Embryonic facial prominence (tissue), 1 donor: ENCODE measurements at regions not wholly inside any gene's neighbourhood (a gene's known extent, or its start where the extent isn't known, plus 50 kb on each side); places are given as distances from the start of the nearest gene placed in this dataset.
"Not testable (repeated sequence)": the region's sequence is repeated elsewhere in the genome, so short reads cannot be mapped to it uniquely, and the experiment has no call there.

Experiments used
- DNase-seq: peaks from one replicate; pipeline ENCODE4 v3.0.0-alpha.2; 2016; ENCODE audit errors: extremely low spot score

DNA sequence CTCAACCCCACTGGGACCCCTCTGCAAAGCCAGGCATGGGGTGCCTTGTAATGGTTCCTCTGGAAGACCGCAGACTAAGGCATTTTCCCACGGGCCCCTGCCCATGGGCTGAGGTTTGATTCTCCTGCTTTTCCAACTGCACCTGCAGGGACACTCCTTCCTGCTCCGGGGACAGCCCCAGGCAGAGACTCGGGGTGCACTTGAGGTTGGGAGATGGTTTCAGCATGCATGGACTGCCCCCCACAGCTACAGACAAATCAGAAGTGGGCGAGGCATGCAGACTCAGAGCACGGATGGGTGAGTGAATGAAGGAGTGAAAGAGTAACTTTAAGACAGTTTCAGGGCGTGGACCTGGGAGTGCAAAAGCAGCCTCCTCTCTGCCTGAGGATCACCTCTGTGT, 87.9 kb upstream of the RPL38 start:
- DNase-seq = no peak

DNA sequence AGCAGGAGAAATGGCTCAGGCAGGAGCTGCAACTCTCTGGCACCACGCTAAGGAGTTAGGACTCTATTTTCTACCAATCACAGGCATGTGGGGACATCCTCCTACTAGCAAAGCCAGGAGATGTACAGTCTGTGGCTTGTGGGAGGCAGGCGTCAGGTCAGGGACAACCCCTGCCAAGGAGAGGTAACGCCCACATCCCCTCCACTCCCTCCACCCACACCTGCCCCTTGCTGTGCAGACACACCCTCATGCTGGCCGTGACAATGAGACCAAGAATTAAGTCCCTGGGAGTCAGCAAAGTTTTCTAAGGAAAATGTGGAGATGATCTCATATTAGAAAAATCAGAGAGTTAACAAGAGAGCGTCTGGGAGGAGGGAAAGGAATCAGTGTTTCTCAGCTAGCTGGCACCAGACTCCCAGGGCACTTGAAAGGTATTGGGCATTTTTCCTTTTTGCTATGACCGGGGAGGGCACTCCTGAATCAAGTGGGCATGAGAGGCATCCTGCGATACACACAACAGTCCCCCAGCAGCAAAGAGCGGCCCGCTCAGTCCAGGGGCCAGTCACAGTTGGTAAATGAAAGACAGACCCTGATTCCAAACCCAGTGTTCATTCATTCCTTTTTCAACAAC, 87.3 kb upstream of the RPL38 start:
- no peak for DNase-seq

DNA sequence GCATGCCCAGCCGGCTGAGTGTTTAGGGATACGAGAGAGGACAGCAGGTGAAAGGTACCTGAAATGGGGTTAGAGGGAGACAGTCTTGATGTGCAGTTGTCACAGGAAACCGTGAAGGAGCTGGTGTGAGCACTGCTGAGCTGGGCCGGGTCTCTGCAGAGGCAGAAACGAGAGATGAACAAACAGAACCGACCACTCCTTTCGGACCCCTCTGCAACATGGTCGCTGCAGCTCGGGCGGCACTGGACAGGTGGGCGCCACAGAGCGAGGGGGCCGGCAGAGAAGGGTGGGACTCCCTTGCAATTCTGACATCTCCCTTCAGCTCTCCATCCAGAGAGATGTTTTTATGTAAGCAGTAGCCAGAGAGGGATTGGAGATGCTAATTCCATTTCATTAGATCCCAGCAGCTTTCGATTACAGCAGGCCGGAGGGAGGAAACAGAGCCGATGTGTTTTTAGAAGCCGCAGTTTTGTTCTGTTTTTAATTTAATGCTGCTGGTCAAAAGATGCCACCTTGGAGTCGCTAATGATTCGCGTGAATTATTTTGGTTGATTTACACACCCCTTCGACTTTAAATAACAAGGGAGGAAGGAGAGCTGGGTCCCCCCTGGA, 86.3 kb upstream of the RPL38 start:
- no peak for DNase-seq

DNA sequence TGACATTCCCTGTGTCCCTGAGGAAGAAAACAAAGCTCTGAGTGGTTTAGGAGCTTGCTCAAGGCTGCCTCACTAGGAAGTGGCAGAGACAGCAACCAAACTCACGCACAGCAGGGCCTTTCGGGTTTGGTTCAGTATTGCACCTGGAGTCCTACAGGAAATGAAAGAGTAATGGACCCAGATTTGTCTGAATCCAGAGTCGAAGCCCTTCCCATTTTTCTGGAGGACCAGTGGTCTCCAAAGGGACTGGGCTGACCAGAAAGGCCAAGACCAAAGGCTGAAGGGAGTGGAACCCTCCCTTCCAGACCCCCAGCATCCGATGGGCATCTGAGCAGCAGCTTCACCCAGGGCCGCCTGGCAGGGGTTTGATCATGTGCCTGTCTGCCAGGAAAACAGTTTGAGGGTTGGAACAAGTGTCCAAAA, 85.5 kb upstream of the RPL38 start:
- DNase-seq = no peak

DNA sequence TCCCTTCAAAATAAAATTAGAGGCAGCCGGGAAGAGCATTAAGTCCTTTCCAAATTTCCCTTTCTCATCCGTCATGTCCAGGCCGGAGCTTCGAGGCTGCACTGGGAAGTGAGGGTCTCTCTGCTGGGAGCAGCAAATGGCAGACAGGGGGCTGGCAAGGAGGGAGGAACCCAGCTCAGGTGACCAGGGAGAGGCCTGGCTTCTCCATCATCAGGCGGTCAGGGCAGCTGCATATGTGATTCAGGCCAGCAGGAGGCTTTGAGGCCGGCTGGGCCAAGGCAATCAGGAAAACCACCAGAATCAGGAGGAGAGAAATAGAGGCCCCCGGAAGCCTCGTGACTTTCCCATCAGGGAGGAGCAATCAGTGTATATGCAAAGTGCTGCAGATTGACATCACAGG, 85.0 kb upstream of the RPL38 start:
- no peak for DNase-seq

DNA sequence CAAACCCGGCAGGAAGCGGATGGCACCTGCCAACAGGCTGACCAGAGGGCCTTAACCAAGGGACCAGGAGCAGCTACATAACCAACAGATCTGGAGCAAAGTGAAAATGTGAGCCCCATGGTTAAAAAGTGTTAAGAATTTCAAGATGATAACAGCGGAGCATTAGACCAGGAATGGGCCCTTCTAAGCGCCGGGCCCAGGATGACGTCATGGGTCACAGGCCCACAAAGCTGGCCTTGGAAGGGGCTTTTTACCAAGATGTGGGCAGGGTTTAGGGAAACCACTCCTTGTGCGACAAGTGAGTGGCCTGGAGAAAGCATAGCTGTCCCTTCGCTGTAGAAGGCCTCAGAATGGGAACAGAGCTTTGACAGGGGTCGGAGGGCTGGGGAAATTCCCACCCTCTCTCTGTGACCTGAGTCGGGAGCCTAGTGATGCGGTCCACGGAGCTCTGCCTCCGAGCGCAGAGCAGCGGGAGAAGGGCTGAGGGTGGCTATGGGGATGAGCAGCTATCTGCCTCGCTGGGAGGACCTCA, 84.4 kb upstream of the RPL38 start:
- no peak for DNase-seq

DNA sequence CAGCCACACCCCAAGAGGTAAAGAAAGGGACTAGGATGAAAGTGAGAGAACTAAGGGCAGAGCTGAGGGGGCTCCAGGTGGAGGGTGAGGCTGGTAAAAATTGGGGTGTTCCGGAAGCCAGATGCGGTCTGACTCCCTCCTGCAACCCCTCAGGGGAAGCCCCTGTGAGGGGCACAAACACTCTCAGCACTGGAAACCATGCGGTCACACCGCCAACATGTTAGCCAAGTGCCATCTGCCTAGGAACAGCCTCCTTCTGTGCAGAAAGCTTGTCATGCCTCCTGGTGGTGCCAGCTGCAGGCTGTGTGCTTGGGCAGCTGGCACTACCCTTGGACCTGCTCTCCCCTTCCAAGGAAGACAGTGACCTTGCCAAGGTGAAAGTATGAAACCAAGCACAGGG, 83.5 kb upstream of the RPL38 start:
- no peak for DNase-seq

DNA sequence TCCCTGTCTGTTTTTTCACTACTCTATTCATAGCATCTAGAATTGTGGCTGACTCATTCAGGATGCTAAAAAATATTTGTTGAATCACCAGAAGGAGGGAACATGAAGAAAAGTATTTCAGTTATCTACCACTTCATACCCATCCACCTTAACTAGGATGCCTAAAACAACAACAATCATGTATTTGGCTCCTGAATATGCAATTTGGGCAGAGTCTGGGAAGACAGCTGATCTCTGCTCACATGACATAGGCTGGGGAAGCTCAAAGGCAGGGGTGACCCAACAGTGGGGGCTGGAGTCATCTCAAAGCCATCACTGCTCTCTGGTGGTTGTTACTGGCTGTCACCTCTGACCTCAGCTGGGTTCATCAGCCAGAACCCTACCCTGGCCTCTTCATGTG, 80.1 kb upstream of the RPL38 start:
- DNase-seq = no peak

DNA sequence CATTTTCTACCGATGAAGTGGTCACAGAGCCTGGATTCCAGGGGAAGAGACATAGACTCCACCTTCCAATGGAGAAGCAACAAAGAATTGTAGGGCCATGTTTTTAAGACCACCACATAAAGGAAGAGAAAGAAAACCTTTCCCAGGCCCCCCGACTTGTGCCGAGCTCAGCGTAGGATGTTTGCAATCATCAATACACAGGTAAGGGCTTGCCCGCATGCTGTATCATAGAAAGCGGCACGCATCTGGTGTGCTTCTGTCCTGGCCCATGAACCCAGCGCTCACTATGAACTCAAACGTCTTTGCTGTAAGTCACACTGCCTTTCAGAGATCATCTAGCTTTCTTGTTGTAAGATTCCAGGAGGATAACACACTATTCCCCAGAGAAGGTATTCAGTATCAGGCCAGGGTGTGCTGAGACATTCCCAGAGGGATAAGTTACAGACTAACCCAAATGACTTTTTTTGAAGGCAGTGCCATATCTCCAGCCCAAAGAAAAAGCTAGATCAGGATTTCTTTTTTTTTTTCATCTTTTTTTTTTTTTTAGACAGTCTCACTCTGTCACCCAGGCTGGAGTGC, 79.5 kb upstream of the RPL38 start:
- DNase-seq = no peak

DNA sequence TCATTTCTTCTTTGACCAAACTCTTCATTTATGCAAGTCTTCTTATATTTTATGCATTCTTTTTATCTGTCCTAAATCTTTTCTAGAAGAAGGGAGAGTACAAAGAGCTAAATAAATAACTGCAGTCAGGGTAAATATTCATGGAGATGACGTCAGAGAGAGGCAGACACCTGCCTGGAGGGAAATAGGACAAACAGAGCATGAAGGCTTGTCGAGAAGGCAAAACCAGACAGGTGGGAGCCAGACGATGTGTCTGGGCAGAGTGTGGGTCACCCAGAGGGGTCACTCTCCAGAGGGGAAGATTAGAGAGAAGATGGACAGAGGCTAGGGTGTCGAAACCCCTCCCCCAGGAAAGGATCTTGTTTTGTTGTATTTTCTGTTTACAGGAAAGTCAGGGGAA, 78.3 kb upstream of the RPL38 start:
- no peak for DNase-seq

DNA sequence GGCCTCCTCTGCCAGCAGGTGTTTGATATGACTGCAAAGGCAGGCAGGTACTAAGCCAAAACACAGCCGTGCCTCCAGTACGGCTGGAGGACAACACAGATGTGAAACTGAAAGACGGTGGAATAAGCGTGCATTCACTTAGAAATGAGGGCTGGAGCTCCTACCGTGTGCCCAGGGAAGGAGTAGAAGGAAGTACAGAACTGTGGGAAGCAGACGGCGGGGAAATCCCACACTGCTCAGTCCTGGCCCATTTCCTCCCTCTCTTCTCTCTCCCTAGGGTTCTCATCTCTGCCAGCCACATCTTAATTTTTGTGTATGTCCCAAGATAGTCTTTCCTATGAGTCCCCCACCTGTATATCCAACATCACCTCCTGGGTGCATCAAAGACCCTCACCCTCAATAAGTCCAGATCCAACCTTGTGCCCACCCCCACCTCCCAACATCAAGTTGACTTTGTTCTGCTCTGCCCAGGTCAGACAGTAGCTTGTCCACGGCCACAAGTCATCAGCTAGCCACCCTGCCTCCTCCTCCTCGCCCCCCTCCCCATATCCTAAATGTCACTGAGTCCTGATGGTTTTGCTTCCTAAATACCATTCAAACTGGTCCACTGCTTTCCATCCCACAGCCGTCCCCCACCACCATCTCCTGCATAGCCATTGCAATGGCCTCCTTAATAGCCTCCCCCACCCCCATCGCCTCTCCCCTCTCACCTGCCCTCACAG, 77.1 kb upstream of the RPL38 start:
- DNase-seq = no peak

DNA sequence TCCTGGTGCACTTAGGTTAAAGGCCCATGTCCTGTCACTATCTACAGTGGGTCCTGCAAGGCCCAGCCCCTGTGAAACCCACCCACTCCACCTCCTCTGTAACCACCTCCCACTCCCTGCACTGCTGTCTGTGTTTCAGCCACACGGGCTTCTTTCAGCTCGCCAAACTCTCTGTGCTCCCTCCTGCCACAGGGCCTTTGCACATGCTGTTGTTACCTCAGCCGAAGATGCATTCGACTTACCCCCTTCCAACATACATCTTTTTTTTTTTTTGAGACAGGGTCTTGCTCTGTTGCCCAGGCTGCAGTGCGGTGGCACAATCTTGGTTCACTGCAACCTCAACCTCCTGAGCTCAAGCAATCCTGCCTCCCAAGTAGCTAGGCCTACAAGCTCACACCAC, 76.5 kb upstream of the RPL38 start:
- DNase-seq = no peak

DNA sequence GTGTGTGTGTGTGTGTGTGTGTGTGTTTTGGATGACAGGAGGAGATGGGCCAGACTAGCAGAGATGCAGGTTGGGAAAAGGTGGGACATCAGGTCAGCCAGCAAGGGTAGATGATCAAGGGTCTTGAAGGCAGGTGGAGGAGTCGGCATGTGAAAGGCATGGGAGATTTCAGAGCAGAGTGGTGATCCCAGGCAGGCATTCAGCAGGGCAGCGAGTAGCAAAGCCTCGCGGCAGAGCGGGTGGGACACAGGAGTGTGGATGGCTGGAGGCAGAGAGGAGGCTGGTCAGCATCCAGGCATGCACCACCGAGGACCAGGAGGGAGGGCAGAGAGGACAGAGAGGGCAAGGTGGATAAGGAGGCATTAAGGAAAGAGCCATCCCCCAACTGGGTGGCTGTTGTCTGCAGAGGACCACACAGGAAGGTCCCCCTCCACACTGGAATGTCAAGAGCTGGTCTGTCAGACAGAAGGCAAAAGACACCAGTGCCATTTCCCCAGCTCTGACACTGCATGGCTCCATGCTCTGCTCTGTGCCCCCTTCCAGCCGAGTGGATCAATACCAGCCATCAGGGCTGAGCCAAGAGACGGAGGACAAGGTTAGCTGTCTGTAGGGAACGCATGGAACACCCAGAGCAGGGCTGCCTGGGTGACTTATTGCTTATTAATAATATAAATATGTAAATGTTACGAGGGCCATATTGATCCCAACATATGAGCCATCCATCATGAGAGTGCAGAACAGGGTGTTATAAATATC, 74.8 kb upstream of the RPL38 start:
- no peak for DNase-seq

DNA sequence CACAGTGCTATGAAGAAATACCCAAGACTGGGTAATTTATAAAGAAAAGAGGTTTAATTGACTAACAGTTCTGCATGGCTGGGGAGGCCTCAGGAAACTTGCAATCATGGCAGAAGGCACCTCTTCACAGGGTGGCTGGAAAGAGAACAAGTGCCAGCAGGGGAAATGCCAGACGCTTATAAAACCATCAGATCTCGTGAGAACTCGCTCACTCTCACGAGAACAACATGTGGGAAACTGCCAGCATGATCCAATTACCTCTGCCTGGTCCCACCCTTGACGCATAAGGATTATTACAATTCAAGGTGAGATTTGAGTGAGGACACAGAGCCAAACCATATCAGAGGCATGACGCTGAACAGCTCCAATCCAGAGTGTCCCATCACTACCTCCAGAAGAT, 73.7 kb upstream of the RPL38 start:
- not testable (repeated sequence) for DNase-seq

DNA sequence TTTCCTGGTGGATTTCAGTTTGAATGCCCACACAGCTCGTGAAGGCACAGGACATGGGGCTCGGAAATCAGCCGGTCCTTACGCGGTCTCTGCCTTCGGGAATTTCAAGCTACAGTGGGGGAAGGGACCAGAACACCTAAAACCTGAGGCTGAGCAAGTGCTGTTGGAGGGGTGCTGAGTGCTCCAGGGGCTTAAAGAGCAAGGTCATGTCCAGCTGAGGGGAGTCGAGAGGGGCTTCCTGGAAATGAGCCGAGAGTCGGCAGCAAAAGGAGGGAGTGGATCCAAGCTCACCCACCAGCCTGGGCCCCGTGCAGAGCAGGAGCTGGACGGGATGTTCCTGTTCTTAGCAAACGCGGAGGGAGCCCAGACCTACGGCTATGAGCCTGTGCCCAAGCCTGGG, 73.2 kb upstream of the RPL38 start:
- no peak for DNase-seq

DNA sequence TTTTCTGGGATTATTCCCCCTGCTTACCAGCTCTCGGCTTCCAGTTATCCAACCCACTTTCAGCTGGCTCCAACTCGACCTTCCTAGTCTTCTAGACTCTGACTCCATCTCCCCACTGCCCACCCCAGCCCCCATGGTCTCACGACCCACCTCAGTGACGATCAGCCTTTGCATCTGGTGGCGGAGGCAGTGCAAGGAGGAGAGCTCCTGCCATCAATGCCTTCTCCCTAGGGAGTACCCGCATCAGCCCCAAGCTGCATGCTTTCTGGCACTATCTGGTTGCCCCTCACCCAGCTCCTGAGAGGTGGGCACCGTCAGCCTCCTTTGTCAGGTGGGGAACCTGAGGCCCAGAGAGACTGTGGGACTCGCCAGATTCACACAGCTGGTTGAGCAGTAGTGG, 72.6 kb upstream of the RPL38 start:
- no peak for DNase-seq

DNA sequence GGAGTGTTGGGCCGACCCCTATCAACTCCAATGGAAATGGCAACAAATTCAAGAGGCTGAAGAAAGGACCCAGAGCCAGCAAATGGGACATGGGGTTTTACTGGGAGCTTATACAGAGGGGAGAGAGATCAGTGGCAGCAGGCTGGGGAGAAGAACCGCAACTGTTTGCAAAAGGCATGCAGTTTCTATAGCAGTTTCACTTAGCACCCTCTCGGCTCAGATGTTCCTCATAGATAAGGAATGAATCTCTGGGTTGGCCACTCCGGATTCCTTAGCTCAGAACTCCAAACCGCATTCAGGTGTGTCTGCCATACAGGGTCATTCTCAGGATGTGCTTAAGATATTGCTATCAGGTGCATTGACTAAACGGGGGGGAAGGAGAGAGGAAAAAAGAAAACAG, 71.1 kb upstream of the RPL38 start:
- DNase-seq = no peak

DNA sequence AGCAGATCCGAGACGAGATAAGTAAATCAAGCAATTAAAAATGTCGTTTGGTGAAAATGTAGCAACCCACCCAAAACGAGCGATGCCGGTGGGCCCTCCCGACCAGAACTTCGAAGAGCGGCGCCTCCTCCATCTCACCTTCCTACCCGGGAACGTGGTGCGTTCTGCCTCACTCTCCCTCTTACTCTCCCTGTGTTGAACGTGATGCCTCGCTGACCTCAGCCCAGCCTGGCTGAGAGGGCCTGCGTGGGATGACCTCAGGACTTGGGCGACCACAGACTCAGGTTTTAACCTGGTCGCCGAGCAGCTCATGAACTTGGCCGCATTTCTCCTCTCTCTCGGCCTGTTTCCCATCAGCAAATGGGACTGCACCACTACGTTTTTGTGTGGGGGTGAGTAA, 69.7 kb upstream of the RPL38 start:
- DNase-seq = no peak

DNA sequence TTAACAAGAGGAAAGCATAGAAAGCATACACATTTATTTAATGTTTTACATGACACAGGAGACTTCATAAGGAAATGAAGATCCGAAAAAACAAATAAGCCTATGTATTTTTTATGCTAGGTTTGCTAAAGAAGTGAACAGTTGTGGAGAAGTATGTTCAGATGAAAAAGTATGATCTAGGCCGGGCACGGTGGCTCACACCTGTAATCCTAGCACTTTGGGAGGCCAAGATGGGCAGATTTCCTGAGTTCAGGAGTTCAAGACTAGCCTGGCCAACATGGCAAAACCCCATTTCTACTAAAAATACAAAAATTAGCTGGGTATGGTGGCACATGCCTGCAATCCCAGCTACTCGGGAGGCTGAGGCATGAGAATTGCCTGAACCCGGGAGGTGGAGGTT, 69.2 kb upstream of the RPL38 start:
- DNase-seq = not testable (repeated sequence)

DNA sequence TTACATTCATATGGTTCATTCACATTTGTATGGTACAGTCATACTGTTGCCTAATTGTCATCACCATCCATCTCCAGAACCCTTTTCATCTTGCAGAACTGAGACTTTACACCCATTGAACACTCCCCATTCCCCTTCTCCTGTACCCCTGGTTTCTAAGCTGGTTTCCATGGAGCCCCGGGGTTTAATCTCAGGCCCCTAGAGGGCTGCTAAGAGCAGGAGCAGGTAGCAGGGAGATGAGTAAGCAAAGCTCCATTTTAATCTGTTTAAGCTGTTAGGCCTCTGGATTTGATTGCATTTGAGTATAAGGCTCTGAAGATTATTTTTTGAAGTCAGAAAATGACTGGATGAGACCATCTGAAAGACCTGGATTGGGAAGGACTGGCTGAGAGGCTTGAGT, 68.5 kb upstream of the RPL38 start:
- no peak for DNase-seq

DNA sequence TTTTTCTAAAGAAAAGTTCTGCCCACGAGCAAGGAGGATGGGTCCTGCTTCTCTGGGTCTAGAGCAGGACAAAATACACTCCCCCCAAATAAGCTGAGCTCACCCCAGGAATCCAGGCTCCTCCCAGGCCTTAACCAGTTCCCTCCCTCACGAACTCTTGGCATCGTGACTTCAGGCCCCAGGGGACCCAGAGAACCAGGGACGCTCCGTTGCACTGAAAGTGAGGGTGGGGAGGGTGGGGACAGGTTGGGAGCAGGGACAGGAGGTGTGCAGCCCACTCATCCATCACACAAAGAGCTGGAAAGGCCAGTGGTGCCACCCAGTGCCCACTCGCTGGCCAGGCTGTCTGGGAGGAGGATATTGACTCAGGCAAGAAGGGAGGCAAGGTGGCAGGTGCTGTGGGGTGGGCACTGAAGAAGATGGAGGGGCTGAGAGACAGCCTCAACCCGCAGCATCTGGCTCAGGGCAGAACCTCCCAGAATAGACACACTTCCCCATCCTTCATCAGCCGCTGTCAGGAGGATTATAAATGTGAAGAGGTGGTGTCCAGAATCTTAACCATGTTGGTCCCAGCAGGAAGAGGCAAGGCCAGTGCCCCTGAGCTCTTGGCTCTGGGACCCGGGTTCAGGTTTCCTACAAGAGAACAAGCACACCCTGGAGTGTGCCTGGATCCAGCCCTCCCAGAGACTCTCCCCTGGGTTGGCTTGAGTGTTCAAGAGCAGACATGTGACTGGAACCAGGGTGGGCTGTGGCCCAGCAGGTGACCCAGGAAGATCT, 67.9 kb upstream of the RPL38 start:
- DNase-seq = no peak
